ENCODE measurements at regions not wholly inside any gene's neighbourhood (a gene's known extent, or its start where the extent isn't known, plus 50 kb on each side); places are given as distances from the start of the nearest gene placed in this dataset.

GRCh38 chrX:39941332-39941920 lies 156.3 kb downstream of the BCOR start:
- peak in 1 of 2 experiments; percentile 5 for DNase-seq (ENCODE audit: low read depth in 2 of 2)

GRCh38 chrX:39944416-39944815 lies 153.3 kb downstream of the BCOR start:
- no peak for DNase-seq (ENCODE audit: low read depth in 2 of 2)

GRCh38 chrX:39945709-39946108 lies 152.0 kb downstream of the BCOR start:
- DNase-seq (ENCODE audit: low read depth in 2 of 2) = no peak

GRCh38 chrX:39946822-39947221 lies 150.9 kb downstream of the BCOR start:
- peak in 1 of 2 experiments; percentile 23 for DNase-seq (ENCODE audit: low read depth in 2 of 2)

- no peak for DNase-seq (ENCODE audit: low read depth in 2 of 2)
These were observed 149.2 kb downstream of the BCOR start for GRCh38 chrX:39948582-39948981.

GRCh38 chrX:39950018-39950688 lies 147.6 kb downstream of the BCOR start:
- no peak for DNase-seq (ENCODE audit: low read depth in 2 of 2)

DNA sequence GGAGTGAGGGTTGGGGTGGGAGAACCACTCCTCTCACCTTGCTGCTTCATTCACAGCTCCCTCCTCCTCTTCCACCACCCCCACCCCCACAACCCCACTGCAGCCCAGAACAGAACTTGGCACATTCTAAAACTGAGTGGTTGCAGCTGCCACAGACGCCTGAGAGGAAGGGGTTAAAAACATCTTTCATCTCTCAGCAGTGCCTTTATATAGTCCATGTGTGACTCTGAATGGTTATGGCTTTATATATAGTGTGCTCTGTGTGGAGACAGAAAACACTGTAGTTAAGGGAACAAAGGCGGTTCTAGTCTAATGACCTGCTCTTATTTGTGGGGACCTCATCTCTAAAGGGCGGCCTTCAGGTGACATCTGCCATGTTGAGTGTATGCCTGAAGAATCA lies 144.8 kb downstream of the BCOR start:
- DNase-seq (ENCODE audit: low read depth in 2 of 2) = no peak

DNA sequence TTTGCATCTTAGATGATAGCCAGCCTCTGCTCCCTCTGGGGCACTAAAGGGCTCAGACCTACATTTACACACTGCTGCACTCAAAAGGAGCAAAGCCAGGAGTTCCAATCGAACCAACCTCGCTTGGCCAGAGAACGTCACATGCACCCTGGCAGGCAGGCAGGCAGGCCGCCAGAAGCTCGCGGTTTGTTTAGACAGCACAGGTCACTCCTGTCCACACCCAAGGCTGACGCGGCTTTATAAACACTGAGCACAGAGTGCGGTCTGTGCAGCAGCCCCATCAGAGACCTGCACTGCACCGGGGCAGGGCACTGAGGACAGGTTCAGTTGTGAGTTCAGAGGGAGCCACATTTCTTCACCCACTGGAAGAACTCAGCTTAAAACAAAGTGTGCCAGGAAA lies 143.9 kb downstream of the BCOR start:
- DNase-seq (ENCODE audit: low read depth in 2 of 2) = no peak

GRCh38 chrX:39954851-39955250 lies 142.9 kb downstream of the BCOR start:
- no peak for DNase-seq (ENCODE audit: low read depth in 2 of 2)

DNA sequence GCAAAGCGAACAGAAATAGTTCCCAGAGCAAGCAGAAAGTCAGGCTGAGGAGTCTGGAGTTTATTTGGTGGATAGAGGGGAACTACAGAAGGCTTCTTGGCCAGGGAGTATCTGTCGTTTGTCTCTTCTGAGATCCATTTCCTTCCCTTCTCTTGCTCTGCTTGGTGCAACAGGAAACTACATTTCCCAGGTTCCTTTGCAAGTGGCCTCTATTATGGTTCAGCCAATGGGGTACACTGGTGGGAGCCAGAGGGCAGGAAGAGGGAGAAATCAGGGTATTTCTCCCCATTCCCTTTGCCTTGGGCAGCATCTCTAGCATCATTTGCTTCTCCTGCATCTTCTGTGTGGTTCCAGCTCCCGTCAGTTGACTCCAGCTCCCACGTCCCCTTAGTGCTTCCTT lies 142.1 kb downstream of the BCOR start:
- no peak for DNase-seq (ENCODE audit: low read depth in 2 of 2)

- DNase-seq (ENCODE audit: low read depth in 2 of 2) = no peak
These were observed 140.9 kb downstream of the BCOR start for GRCh38 chrX:39956803-39957394.

DNA sequence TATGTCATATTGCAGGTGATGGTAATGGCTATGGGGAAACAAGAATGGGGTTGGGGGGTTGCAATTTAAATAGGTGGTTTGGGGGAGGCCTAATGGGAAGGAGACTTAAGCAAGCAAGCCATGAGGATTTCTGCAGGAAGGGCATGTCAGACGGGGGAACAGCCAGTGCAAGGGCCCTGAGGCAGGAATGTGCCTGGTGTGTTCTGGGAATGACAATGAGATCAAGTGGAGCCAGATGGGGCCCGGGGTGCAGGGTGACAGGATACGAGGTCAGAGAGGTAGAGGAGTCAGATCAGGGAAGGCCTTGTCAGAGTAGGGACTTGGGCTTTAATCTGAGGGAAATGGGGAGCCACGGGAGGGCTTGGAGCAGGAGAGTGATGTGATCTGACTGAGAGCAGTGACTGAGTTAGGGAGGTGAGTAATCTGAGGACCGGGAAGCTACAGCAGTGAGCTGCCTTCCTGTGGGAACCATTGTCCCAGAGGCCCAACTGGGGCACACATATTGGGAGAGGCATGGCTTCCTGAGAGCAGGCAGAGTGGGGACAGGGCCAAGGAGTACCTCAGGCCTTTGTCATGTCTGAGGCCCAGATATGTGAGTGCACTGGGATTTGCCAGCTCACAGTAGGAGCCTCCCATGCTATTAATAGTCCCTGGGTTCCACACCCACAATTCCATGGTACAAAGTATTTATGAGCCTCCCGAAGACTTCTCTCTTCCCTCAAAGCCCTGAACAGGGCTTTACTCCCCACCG lies 139.8 kb downstream of the BCOR start:
- no peak for DNase-seq (ENCODE audit: low read depth in 2 of 2)

DNA sequence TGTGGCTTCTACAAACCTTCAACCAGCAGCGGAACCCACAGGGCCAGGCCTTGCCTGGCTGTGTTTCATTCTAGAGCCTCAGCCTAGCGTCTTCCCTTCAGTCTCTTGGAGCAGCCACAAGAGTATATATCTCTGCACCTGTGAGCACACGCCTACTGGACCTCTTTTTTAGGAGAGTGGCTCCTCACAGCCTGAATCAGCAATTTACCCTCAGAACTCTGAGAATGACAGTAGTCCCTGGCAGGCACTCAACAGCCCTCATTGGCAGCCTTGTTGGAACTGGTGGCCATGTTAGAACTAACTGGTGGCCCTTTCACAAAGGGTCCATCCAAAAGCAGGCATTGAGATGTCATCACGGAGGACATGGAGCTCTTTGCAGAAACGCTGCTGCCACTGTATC lies 138.9 kb downstream of the BCOR start:
- no peak for DNase-seq (ENCODE audit: low read depth in 2 of 2)

DNA sequence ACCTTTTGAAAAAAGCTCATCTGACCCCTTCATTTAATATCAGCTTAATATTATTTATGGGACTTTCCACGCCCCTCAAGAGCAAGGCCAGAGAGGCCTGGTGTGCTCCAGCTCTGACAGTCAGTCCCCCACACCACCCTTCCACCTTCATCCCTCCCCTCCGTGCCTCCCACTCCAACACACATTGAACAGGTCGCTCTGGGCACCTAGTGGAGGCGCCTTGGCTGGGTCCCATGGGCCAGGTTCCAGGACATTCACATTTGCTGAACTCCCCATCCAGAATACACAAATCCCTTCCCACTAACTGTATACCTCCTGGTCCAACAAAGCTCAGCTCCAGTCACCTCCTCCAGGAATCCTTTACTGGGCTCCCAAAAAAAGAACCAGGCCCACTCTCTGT lies 137.5 kb downstream of the BCOR start:
- no peak for DNase-seq (ENCODE audit: low read depth in 2 of 2)

- no peak for DNase-seq (ENCODE audit: low read depth in 2 of 2)
These were observed 136.3 kb downstream of the BCOR start for GRCh38 chrX:39961441-39961840.

GRCh38 chrX:39965051-39965573 lies 132.6 kb downstream of the BCOR start:
- no peak for DNase-seq (ENCODE audit: low read depth in 2 of 2)

DNA sequence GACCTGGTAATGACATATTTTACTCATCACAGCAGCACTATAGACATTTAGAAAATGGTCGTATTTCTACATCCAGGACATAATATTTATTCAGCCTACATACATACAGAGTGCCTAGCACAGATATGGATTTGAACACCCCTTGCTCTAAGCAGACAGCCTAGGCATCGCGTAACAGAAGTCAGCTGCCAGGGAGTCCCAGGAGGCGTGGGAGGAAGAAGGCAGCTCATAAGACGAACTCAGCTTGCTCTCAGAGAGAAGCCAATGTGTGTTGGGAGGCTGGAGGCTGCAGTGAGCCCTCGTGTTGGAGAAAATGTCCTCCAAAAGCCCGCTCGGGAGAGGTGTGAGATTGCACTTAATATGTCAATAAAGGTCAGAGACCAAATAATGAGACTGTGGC lies 131.6 kb downstream of the BCOR start:
- DNase-seq (ENCODE audit: low read depth in 2 of 2) = no peak

DNA sequence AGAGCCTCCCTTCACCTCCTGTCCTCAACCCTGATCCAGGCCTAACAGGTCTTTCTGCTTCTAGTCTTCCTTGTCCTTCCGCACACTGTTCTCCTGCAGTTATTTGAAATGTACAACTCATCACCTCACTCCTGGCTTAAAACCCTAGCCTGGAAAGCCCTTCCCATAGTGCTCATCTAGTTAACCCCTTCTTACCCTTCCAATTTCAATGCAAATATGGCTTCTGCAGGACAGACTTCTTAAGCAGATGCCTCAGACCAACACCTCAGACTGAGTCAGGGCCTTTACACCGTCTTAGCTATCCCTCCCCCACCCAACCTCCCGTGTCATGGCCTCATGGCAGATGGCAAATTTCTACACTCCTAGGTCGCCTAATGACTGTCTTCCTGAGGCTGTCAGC lies 130.4 kb downstream of the BCOR start:
- no peak for DNase-seq (ENCODE audit: low read depth in 2 of 2)

DNA sequence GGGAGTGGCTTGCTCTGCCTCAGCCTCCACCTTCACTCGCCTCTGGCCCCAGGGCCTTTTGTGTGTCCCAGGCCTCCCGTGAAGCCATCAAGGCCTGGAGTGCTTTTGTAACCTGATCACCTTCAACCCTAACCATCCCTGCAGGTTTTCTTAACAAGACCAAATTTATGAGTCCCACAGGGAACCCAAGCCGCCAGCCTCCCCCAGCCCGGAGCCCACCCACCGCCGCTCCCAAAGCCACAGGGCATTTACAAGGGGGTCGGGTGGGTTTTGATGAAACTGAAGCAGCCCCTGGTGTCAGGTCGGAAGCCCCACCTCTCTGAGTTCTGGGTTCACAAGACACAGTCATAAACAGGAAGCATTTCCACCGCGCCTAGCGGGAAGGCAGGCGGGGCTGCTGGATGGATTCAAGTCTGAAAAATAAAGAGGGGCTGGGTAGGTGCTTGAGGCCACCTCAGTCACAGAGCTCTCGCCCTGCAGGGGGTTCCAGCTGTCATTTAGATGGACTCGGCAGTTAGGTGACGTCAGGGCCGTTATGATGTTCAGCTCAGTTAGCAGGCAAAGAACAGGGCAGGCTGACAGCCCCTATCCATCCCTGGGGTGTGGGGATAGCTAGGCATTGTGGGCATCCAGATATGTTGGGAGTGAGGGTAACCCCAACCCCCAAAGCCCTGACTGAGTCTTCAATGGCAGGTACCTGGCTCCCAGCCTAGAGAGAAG lies 128.5 kb downstream of the BCOR start:
- DNase-seq (ENCODE audit: low read depth in 2 of 2) = no peak

GRCh38 chrX:39969819-39970504 lies 127.8 kb downstream of the BCOR start:
- DNase-seq (ENCODE audit: low read depth in 2 of 2) = no peak

DNA sequence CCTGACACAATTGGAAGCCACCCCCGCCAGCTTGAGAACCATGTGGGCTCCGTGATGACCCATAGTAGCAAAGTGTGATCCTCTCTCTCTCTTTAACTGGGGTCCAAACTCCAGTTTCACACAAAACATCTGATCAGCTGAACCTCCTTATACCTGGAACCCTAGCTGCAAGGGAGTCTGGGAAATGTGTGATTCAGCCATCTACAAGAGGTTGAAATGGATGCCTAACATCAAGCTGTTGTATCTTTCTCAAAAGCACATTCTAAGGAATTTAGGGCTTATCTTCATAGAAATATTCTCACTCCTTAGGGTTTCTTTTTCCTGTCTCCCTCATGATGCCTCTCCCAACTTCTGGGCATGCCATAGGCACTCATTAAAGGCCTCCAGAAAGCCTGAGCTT lies 126.0 kb downstream of the BCOR start:
- no peak for DNase-seq (ENCODE audit: low read depth in 2 of 2)
